ENCODE measurements at regions not wholly inside any gene's neighbourhood (a gene's known extent, or its start where the extent isn't known, plus 50 kb on each side); places are given as distances from the start of the nearest gene placed in this dataset.

DNA sequence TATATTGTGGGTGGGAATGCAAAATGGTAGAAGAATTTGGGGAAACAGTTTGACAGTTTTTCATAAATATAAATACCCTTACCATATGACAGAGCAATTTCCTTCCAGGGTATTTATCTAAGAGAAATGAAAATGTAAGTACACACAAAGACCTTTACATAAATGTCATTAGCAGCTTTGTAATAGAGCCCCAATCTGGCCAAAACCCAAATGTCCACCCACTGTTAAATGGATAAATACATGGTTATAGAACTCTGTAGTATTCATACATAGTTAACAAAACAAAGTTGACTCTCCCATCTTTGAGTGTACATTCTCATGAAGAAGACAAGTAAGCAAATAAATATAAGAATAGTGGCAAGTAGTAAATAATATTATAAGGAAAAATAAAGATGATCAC lies 514.8 kb upstream of the NOX3 start:
- H3K36me3 Mint-ChIP-seq (ENCODE audit: low read depth), result no peaks in the 10 kb centered on the region
- intact Hi-C loops (cut with micrococcal nuclease), result no loop called here
- DNase-seq, result no peak
- H3K4me1 Mint-ChIP-seq (ENCODE audit: low read depth), result peaks cover 21% of the 10 kb centered on the region
- H3K27ac Mint-ChIP-seq, result no peak overlapping the region
- H3K9me3 Mint-ChIP-seq, result no peaks in the 10 kb centered on the region
- no peak overlapping the region for H3K4me3 Mint-ChIP-seq
- CTCF ChIA-PET, result no interaction called here
- H3K27me3 Mint-ChIP-seq (ENCODE audit: low read depth), result no peaks in the 10 kb centered on the region

DNA sequence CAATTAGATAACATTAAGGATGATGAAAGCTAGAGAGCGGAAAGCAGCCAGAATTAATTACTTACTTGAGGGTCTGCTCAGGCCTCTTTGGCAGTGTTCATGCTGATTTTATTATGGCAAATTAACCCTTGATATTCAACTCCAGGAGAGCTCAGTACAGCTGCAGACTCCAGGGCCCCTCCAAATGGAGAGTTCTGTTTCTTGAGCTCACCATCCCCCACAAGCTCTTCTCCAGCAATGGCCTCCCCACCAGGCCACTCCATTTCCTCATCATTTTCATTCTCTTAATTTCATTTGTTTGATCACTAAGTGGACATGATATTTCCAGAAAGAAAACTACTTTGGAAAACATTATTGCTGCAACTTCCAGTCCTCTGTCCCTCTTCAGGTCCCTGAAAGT lies 513.3 kb upstream of the NOX3 start:
- CTCF ChIA-PET, result no interaction called here
- H3K9me3 Mint-ChIP-seq, result no peaks in the 10 kb centered on the region
- intact Hi-C loops (cut with micrococcal nuclease), result no loop called here
- H3K27me3 Mint-ChIP-seq (ENCODE audit: low read depth), result no peaks in the 10 kb centered on the region
- no peak overlapping the region for H3K27ac Mint-ChIP-seq
- no peak overlapping the region for H3K4me3 Mint-ChIP-seq
- H3K4me1 Mint-ChIP-seq (ENCODE audit: low read depth), result peaks cover 21% of the 10 kb centered on the region
- H3K36me3 Mint-ChIP-seq (ENCODE audit: low read depth), result no peaks in the 10 kb centered on the region
- no peak for DNase-seq

- intact Hi-C loops (cut with micrococcal nuclease), result no loop called here
- no peak overlapping the region for H3K27ac Mint-ChIP-seq
- CTCF ChIA-PET, result no interaction called here
Observed at GRCh38 chr6:155967322-155967721, 511.7 kb upstream of the NOX3 start.

GRCh38 chr6:155964544-155964943 lies 508.9 kb upstream of the NOX3 start:
- no peak for DNase-seq
- Mint-ChIP-seq H3K9me3 (no peaks in the 10 kb centered on the region), H3K27me3 (ENCODE audit: low read depth) (no peaks in the 10 kb centered on the region), H3K4me1 (ENCODE audit: low read depth) (no peaks in the 10 kb centered on the region), H3K4me3 (no peak overlapping the region), H3K36me3 (ENCODE audit: low read depth) (no peaks in the 10 kb centered on the region), H3K27ac (no peak overlapping the region)
- CTCF ChIA-PET, result no interaction called here
- intact Hi-C loops (cut with micrococcal nuclease), result no loop called here

More at GRCh38 chr6:155967322-155967721, 511.7 kb upstream of the NOX3 start:
- Mint-ChIP-seq H3K4me3 (no peak overlapping the region), H3K36me3 (ENCODE audit: low read depth) (no peaks in the 10 kb centered on the region), H3K4me1 (ENCODE audit: low read depth) (peaks cover 12% of the 10 kb centered on the region), H3K27me3 (ENCODE audit: low read depth) (no peaks in the 10 kb centered on the region), H3K9me3 (no peaks in the 10 kb centered on the region)
- DNase-seq, result no peak

DNA sequence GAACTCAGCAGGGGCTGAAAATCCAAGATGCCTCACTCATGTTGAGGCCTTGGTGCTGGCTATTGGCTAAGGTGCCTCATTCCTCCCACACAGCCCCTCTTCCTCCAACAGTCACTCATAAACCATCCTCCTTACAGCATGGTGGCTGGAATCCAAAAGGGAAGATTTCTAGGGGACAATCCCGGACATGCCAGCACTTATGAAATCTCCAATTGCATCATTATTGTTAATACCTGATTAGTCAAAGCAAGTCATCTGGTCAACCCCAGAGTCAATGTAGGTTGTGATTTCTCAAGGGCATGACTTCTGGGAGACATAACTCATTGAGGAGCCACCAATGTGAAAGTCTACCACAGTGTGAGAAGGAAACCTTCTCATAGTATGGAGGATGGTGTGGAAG lies 506.6 kb upstream of the NOX3 start:
- Mint-ChIP-seq H3K4me3 (no peak overlapping the region), H3K9me3 (no peaks in the 10 kb centered on the region), H3K27me3 (ENCODE audit: low read depth) (no peaks in the 10 kb centered on the region), H3K27ac (no peak overlapping the region), H3K4me1 (ENCODE audit: low read depth) (no peaks in the 10 kb centered on the region), H3K36me3 (ENCODE audit: low read depth) (no peaks in the 10 kb centered on the region)
- no peak for DNase-seq
- CTCF ChIA-PET, result no interaction called here
- intact Hi-C loops (cut with micrococcal nuclease), result no loop called here

DNA sequence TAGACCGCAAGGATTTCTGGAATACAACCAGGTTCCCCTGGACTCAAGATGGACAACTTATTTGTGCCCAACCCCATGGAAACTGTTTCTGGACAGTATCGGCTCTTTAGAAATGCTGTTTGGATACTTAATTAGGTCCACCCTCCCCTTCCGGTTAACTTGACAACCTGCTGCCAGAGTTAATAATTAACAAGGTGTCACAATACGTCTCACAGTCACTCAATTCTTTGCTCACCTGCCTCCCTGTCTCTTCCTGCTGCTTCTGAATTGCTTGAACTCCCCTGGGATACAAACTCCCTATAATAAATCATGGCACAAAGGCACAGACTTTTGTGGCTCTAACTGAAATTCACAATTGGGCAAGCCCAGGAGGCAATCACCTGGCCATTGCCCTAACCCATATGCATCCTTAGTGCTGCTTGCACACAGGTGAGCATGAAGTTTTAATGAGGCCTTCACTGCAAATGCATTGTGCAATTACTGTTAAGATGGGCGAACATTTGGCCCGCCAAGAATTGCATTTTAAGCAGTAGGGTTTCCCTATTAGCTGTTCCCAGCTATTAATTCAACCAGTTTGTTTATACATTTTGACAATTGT lies 504.4 kb upstream of the NOX3 start:
- CTCF ChIA-PET, result no interaction called here
- no peak overlapping the region for H3K27ac Mint-ChIP-seq
- no peaks in the 10 kb centered on the region for H3K36me3 Mint-ChIP-seq (ENCODE audit: low read depth)
- DNase-seq, result no peak
- H3K27me3 Mint-ChIP-seq (ENCODE audit: low read depth), result no peaks in the 10 kb centered on the region
- no peaks in the 10 kb centered on the region for H3K9me3 Mint-ChIP-seq
- no peak overlapping the region for H3K4me3 Mint-ChIP-seq
- no peaks in the 10 kb centered on the region for H3K4me1 Mint-ChIP-seq (ENCODE audit: low read depth)
- intact Hi-C loops (cut with micrococcal nuclease), result no loop called here

- no peak for DNase-seq
- Mint-ChIP-seq H3K4me3 (no peak overlapping the region), H3K36me3 (ENCODE audit: low read depth) (no peaks in the 10 kb centered on the region), H3K9me3 (no peaks in the 10 kb centered on the region), H3K27me3 (ENCODE audit: low read depth) (no peaks in the 10 kb centered on the region), H3K27ac (no peak overlapping the region), H3K4me1 (ENCODE audit: low read depth) (no peaks in the 10 kb centered on the region)
- CTCF ChIA-PET, result no interaction called here
- intact Hi-C loops (cut with micrococcal nuclease), result no loop called here
Observed at GRCh38 chr6:155958550-155958949, 502.9 kb upstream of the NOX3 start.

GRCh38 chr6:155955038-155955437 lies 499.4 kb upstream of the NOX3 start:
- CTCF ChIA-PET, result no interaction called here
- H3K27ac Mint-ChIP-seq, result no peak overlapping the region
- H3K27me3 Mint-ChIP-seq (ENCODE audit: low read depth), result no peaks in the 10 kb centered on the region
- H3K9me3 Mint-ChIP-seq, result no peaks in the 10 kb centered on the region
- DNase-seq, result no peak
- H3K4me1 Mint-ChIP-seq (ENCODE audit: low read depth), result no peaks in the 10 kb centered on the region
- H3K36me3 Mint-ChIP-seq (ENCODE audit: low read depth), result no peaks in the 10 kb centered on the region
- intact Hi-C loops (cut with micrococcal nuclease), result no loop called here
- no peak overlapping the region for H3K4me3 Mint-ChIP-seq

DNA sequence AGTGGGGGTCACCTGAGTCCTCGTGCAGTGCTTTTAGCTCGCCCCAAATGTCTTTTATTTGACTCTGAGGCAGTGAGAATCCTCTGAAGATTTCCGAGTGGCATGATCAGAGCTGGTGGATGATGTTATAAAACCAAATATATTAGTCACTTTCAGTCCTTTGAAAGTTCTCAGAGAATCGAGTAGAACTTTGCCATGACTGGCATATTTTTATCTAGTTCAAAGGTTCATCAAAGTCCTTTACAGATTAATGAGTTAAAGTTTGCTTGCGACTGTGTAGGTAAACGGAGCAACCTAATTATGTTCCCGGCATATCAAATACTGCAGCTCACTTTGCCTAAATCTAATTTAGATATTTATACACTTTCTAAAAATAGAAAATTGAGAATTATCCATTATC lies 498.5 kb upstream of the NOX3 start:
- H3K36me3 Mint-ChIP-seq (ENCODE audit: low read depth), result no peaks in the 10 kb centered on the region
- no peaks in the 10 kb centered on the region for H3K9me3 Mint-ChIP-seq
- no peaks in the 10 kb centered on the region for H3K27me3 Mint-ChIP-seq (ENCODE audit: low read depth)
- H3K4me1 Mint-ChIP-seq (ENCODE audit: low read depth), result no peaks in the 10 kb centered on the region
- intact Hi-C loops (cut with micrococcal nuclease), result no loop called here
- no peak overlapping the region for H3K4me3 Mint-ChIP-seq
- CTCF ChIA-PET, result no interaction called here
- no peak for DNase-seq
- no peak overlapping the region for H3K27ac Mint-ChIP-seq

- Mint-ChIP-seq H3K27me3 (ENCODE audit: low read depth) (no peaks in the 10 kb centered on the region), H3K36me3 (ENCODE audit: low read depth) (peaks cover 11% of the 10 kb centered on the region), H3K27ac (no peak overlapping the region), H3K4me1 (ENCODE audit: low read depth) (no peaks in the 10 kb centered on the region), H3K9me3 (peaks cover 17% of the 10 kb centered on the region), H3K4me3 (no peak overlapping the region)
- CTCF ChIA-PET, result no interaction called here
- no peak for DNase-seq
- intact Hi-C loops (cut with micrococcal nuclease), result no loop called here
Observed at GRCh38 chr6:155949256-155949655, 493.6 kb upstream of the NOX3 start.

- DNase-seq, result no peak
- Mint-ChIP-seq H3K4me3 (no peak overlapping the region), H3K36me3 (ENCODE audit: low read depth) (peaks cover 12% of the 10 kb centered on the region), H3K4me1 (ENCODE audit: low read depth) (no peaks in the 10 kb centered on the region), H3K27me3 (ENCODE audit: low read depth) (no peaks in the 10 kb centered on the region), H3K9me3 (peaks cover 19% of the 10 kb centered on the region), H3K27ac (no peak overlapping the region)
- CTCF ChIA-PET, result no interaction called here
- intact Hi-C loops (cut with micrococcal nuclease), result no loop called here
Observed at GRCh38 chr6:155946860-155947259, 491.2 kb upstream of the NOX3 start.

DNA sequence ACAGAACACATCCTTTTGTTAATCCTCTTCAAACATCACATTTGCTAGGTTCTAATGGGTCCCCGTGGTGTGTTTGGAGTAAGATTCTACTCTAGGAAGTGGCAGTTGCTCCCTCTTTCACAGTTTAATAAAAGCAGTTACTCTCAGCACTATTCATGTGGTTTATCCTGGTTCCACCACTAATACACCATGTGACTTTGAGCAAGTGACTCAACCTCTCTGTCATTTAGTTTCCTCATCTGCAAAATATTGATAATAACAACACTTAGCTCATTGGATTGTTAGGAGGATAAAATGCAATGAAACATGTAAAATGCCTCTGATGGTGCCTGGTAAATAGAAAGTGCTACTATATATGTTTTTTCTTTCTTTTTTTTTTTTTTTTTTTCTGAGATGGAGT lies 488.0 kb upstream of the NOX3 start:
- CTCF ChIA-PET, result no interaction called here
- Mint-ChIP-seq H3K36me3 (ENCODE audit: low read depth) (peaks cover 12% of the 10 kb centered on the region), H3K9me3 (peaks cover 21% of the 10 kb centered on the region), H3K27ac (no peak overlapping the region), H3K27me3 (ENCODE audit: low read depth) (no peaks in the 10 kb centered on the region), H3K4me3 (no peak overlapping the region), H3K4me1 (ENCODE audit: low read depth) (no peaks in the 10 kb centered on the region)
- DNase-seq, result no peak
- intact Hi-C loops (cut with micrococcal nuclease), result no loop called here

GRCh38 chr6:155939253-155939652 lies 483.6 kb upstream of the NOX3 start:
- Mint-ChIP-seq H3K27ac (no peak overlapping the region), H3K36me3 (ENCODE audit: low read depth) (peaks cover 3% of the 10 kb centered on the region), H3K9me3 (peaks cover 3% of the 10 kb centered on the region), H3K4me3 (no peak overlapping the region), H3K4me1 (ENCODE audit: low read depth) (no peaks in the 10 kb centered on the region), H3K27me3 (ENCODE audit: low read depth) (no peaks in the 10 kb centered on the region)
- DNase-seq, result no peak
- intact Hi-C loops (cut with micrococcal nuclease), result no loop called here
- CTCF ChIA-PET, result no interaction called here

DNA sequence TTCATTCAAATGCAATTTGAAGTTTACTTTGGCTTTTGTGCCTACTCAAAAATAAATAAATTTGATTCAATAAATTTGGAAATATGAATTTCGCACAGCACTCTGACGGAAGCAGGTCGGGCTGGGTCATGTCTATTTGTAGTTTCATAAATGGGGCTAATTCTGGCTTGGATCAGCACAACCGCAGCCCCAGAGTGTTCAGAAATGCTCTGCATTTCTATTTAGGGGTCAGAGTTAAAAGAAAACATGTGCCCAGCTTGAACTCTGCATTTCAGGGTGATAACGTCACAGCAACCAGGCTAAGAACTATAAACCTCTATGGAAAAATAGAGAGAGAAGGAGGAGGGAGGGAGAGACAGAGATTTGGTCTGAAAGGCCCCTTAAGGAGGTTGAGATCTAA lies 480.9 kb upstream of the NOX3 start:
- peaks cover 5% of the 10 kb centered on the region for H3K9me3 Mint-ChIP-seq

More for the DNA sequence above, 480.9 kb upstream of the NOX3 start:
- Mint-ChIP-seq H3K4me1 (ENCODE audit: low read depth) (no peaks in the 10 kb centered on the region), H3K27ac (no peak overlapping the region), H3K4me3 (no peak overlapping the region), H3K27me3 (ENCODE audit: low read depth) (no peaks in the 10 kb centered on the region), H3K36me3 (ENCODE audit: low read depth) (peaks cover 2% of the 10 kb centered on the region)
- intact Hi-C loops (cut with micrococcal nuclease), result no loop called here
- CTCF ChIA-PET, result no interaction called here
- no peak for DNase-seq

Measured in activated naive CD4-positive, alpha-beta T cell treated with anti-CD3 and anti-CD28 coated beads for 36 hours (primary cell).